ENCODE measurements at regions not wholly inside any gene's neighbourhood (a gene's known extent, or its start where the extent isn't known, plus 50 kb on each side); places are given as distances from the start of the nearest gene placed in this dataset.

DNA sequence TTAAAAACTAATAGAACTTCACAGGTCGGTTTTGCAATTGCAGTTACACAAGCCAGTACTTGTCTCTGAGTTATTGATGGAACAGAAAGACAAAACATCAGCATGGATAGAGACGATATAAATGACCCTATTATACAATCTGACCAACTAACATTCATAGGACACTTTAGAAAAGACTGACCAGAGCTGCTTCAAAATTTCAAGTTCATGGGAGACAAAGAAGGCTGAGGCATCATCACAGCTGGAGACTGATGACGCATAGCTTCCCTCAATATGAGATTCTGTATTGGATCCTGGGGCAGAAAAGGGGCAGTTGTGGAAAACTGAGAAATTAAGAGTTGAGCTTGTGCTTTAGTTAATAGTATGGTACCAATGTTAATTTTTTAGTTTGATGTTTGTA, 174.0 kb downstream of the THBS2 start:
- no peaks in the 10 kb centered on the region for H3K4me1 ChIP-seq (replicated peaks)
- intact Hi-C loops (cut with DNase I), result no loop called here
- no peak for DNase-seq (ENCODE audit: low spot score)
- H3K9me3 ChIP-seq, result no peaks in the 10 kb centered on the region
- no peak overlapping the region for H3K4me3 ChIP-seq
- H3K27me3 ChIP-seq (replicated peaks; ENCODE audit: insufficient read depth), result no peaks in the 10 kb centered on the region
- 47% methylated on average over 3 of the region's 3 CpGs for WGBS
- TF ChIP-seq POLR2A (IDR thresholded peaks at IDR 0.05), result no peak
- no peak overlapping the region for H3K27ac ChIP-seq
- H3K36me3 ChIP-seq, result no peaks in the 10 kb centered on the region

- no peak for DNase-seq (ENCODE audit: low spot score)
- Histone ChIP-seq H3K9me3 (no peaks in the 10 kb centered on the region), H3K36me3 (no peaks in the 10 kb centered on the region), H3K27me3 (replicated peaks; ENCODE audit: insufficient read depth) (no peaks in the 10 kb centered on the region), H3K27ac (no peak overlapping the region), H3K4me3 (no peak overlapping the region), H3K4me1 (replicated peaks) (no peaks in the 10 kb centered on the region)
- intact Hi-C loops (cut with DNase I), result no loop called here
- WGBS, result 96% methylated on average over 7 of the region's 7 CpGs
- TF ChIP-seq POLR2AphosphoS5 (IDR thresholded peaks at IDR 0.05) (no peak), POLR2A (IDR thresholded peaks at IDR 0.05) (no peak)
- TF ChIP-seq, protein P1, sequence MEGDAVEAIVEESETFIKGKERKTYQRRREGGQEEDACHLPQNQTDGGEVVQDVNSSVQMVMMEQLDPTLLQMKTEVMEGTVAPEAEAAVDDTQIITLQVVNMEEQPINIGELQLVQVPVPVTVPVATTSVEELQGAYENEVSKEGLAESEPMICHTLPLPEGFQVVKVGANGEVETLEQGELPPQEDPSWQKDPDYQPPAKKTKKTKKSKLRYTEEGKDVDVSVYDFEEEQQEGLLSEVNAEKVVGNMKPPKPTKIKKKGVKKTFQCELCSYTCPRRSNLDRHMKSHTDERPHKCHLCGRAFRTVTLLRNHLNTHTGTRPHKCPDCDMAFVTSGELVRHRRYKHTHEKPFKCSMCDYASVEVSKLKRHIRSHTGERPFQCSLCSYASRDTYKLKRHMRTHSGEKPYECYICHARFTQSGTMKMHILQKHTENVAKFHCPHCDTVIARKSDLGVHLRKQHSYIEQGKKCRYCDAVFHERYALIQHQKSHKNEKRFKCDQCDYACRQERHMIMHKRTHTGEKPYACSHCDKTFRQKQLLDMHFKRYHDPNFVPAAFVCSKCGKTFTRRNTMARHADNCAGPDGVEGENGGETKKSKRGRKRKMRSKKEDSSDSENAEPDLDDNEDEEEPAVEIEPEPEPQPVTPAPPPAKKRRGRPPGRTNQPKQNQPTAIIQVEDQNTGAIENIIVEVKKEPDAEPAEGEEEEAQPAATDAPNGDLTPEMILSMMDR (IDR thresholded peaks at IDR 0.05), result no peak
These were observed 175.1 kb downstream of the THBS2 start for GRCh38 chr6:169078399-169079145.

DNA sequence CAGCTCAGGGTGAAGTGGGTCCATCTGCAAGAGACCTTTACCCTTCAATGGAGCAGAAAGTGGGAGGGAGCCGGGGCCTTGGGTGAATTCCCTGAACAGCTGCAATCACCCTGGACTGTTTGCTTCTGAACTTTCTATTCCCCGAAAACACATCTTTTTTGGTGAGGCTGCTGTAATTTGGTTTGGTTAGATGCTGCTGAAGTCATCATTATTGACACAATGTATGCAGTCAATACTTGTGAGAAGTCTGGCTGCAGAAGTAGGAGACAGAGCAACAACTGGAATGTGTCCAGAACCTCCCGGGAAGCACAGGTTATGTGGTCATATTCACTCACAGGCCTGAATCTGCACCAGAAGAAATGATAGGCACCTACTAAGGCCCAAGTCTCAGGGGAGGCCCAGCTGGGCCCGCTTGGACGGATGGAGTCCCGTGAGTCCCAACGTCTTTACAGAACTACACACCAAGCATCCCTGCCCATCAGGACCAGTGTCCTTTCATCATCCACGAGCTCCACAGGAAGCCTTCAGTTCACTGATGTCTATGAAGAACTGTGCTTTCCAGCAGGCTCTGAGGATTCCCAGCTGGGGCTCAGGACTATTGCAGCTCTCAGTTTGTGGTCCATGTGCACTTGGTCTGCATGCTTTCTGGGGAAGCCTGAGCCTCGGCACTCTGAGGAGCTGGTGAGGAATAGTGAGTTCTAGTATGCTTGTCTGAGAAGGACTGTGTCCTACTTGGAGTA, 177.6 kb downstream of the THBS2 start:
- Histone ChIP-seq H3K27me3 (replicated peaks; ENCODE audit: insufficient read depth) (no peaks in the 10 kb centered on the region), H3K27ac (no peak overlapping the region), H3K4me3 (no peak overlapping the region), H3K9me3 (no peaks in the 10 kb centered on the region), H3K36me3 (no peaks in the 10 kb centered on the region), H3K4me1 (replicated peaks) (no peaks in the 10 kb centered on the region)
- WGBS, result 71% methylated on average over 9 of the region's 9 CpGs
- DNase-seq (ENCODE audit: low spot score), result no peak
- TF ChIP-seq POLR2A (IDR thresholded peaks at IDR 0.05), result no peak
- TF ChIP-seq POLR2AphosphoS5 (IDR thresholded peaks at IDR 0.05), result no peak
- TF ChIP-seq, protein P1 (IDR thresholded peaks at IDR 0.05), result no peak
- intact Hi-C loops (cut with DNase I), result no loop called here

DNA sequence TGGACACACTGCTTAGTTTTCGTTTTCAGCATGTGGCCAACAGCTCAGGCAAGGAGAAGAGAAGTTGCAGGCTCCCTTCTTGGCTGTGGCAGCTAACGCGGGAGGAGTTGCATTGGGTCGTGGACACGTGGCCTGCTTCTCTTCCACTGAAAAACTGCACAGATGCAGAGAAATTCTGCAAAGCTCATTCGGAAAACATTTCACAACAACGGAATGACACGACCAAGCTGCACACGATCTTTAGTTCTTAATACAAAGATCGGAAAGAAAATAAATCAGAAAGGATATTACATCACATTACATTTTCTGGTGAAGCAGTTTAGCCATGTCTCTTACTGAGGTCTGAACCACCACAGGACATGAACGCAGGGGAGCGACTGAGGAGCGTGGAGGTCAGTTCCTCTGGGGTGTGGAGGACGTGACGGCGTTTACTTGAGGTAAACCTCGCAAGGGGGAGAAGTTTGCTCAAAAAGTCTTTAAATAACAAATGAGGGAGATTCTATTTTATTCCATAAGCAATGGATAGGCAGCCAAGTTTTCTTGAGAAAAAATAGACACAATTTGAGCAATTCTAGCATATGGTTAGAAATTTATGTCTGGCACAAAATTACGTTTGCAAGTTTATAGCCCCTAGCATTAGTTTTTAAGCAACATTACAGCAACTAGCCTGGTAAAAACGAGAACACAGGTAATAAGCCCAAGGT, 178.3 kb downstream of the THBS2 start:
- TF ChIP-seq POLR2A (IDR thresholded peaks at IDR 0.05) (no peak), POLR2AphosphoS5 (IDR thresholded peaks at IDR 0.05) (no peak)
- TF ChIP-seq, protein P1 (IDR thresholded peaks at IDR 0.05), result no peak
- DNase-seq (ENCODE audit: low spot score), result no peak
- no peak overlapping the region for H3K4me3 ChIP-seq
- intact Hi-C loops (cut with DNase I), result no loop called here
- H3K27ac ChIP-seq, result no peak overlapping the region
- H3K9me3 ChIP-seq, result no peaks in the 10 kb centered on the region
- no peaks in the 10 kb centered on the region for H3K27me3 ChIP-seq (replicated peaks; ENCODE audit: insufficient read depth)
- no peaks in the 10 kb centered on the region for H3K36me3 ChIP-seq
- no peaks in the 10 kb centered on the region for H3K4me1 ChIP-seq (replicated peaks)
- 75% methylated on average over 19 of the region's 19 CpGs for WGBS

DNA sequence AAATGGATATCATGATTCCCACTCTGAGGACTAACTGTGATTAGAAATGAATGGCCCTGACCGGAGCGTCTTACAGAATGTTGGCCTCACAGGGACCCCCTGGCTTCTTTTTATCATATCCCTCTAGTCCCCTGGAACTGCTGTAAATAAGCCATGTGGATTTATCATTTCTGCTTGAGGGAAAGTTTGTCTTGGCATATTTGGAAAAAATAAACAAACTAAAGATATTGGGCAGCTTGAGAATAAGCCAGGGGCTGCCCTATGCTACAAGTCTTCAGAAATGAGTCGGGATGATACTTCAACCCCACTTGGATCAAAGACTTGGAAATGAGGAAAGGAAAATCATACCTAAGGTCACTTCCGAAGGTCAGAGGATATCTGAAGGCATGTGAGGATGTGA, 179.1 kb downstream of the THBS2 start:
- TF ChIP-seq POLR2AphosphoS5 (IDR thresholded peaks at IDR 0.05), result no peak
- TF ChIP-seq POLR2A (IDR thresholded peaks at IDR 0.05), result no peak
- TF ChIP-seq, protein P1 (IDR thresholded peaks at IDR 0.05), result no peak
- Histone ChIP-seq H3K4me1 (replicated peaks) (no peaks in the 10 kb centered on the region), H3K27ac (no peak overlapping the region), H3K36me3 (no peaks in the 10 kb centered on the region), H3K9me3 (no peaks in the 10 kb centered on the region), H3K27me3 (replicated peaks; ENCODE audit: insufficient read depth) (no peaks in the 10 kb centered on the region), H3K4me3 (no peak overlapping the region)
- whole genome bisulfite sequencing, result 56% methylated on average over 4 of the region's 4 CpGs
- intact Hi-C loops (cut with DNase I), result no loop called here
- DNase-seq (ENCODE audit: low spot score), result no peak
